Erythroblast (primary cell): ENCODE measurements at regions not wholly inside any gene's neighbourhood (a gene's known extent, or its start where the extent isn't known, plus 50 kb on each side); places are given as distances from the start of the nearest gene placed in this dataset.
A peak's percentile ranks its signal among the peaks of the same experiment; 100 is the strongest.

Experiments
- DNase-seq, 2 experiments: peaks; one replicate each; lab custom pipeline; 2025; lab: John Stamatoyannopoulos, UW
- GATA1 ChIP-seq: IDR thresholded peaks from 2 replicates; pipeline ENCODE4 v1.6.1; 2011; ENCODE audit warnings: low read depth, mild to moderate bottlenecking, control low read depth, low read length, moderate library complexity
- POLR2A ChIP-seq: IDR thresholded peaks from 2 replicates; pipeline ENCODE4 v1.6.1; 2011; ENCODE audit warnings: mild to moderate bottlenecking, low read length

DNA sequence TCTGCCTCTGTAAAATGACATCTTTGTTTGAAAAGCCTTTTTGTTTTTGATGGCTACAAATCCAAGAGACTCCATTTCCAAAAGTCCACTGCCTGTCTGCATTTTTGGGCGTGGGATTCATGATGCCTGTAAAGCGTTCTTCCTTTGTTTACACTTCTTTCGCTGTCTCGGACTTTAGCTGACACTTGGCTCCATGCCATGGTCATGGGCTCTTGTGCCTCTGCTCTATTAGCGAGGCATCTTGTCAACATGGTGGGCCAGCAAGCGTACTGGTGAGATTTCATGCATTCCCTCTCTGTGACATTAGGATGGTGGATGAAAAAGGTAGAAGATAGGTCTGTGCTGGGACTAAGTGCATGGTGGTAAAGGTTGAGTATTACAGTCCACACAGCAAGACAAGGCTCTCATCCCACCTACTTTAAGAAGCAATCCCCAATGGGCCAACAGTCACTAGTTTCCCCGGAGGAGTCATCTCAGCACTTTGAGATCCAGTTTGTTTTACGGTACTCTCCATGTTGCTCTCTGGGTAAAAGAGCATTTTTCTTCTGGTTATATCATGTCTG lies 298.2 kb upstream of the KLF3 start:
- TF ChIP-seq GATA1 = no peak
- TF ChIP-seq POLR2A = no peak
- DNase-seq = no peak

DNA sequence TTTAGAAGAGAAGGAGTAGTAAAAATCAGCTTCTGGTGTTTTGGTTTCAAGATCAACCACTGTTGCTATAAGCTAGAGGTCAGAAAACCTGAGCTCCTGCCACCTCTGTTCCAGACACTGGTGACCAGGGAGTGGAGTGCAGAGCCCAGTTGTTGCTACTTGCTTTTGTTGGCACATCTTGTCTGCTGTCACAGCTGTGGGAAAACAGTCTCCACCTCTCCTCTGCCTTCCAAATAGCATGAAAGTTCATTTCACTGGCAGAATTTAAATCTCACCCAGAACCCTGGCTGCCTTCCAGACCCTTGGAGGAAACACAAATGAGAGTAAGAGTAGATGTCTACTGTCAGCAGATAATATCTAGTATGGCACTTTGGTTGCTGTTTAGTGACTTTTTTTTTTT lies 297.5 kb upstream of the KLF3 start:
- no peak for TF ChIP-seq GATA1
- TF ChIP-seq POLR2A = no peak
- peak; percentile 4 to 9 for DNase-seq

GRCh38 chr4:38366997-38367396 lies 297.0 kb upstream of the KLF3 start:
- TF ChIP-seq GATA1 (no peak), POLR2A (no peak)
- peak in 1 of 2 experiments; percentile 7 for DNase-seq

DNA sequence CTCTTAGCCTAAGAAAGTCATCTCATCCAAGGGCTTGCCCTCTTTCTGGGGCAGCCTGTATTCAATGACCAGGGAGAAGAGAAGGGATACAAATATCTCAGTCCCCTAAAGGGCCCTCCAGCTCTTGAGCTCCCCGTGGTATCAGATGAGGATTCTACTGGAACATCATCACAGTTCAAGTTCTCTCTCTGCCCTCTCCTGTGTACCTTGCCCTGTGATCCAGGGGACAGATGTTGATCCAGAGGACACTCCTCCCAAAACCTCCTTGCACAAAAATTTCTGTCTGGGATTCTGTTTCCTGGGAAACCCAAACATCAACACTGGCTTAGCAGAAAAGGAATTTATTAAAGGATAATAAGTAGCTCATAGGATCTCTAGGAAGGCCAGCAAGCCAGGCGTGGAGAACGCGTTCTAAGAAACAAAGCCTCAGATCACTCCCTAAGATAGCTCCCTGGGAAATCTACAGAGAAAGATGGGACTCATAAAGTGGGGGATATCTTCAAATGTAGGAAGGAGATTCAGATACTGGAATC lies 296.3 kb upstream of the KLF3 start:
- TF ChIP-seq GATA1 (no peak), POLR2A (no peak)

DNA sequence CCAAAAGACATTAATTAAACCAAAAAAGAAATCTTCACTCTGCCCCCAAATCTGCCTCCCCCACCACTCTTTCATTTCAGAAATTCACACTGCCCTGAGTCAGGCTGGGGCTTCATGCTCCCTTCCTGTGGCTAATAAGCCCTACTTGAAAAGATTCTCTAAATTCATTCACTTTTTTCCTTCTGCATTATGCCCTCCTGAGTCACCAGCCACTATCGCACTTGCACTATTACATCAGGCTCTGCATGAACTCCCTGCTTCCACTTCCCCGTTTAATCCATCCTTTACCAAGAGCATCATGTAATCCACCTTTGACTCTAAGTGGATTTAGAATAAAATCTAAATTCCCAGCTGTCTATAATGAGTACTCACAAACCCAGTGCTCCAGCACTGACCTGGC lies 295.4 kb upstream of the KLF3 start:
- no peak for DNase-seq

More for the DNA sequence above, 296.3 kb upstream of the KLF3 start:
- DNase-seq = no peak

GRCh38 chr4:38371391-38371851 lies 292.6 kb upstream of the KLF3 start:
- TF ChIP-seq POLR2A = no peak
- TF ChIP-seq GATA1 = no peak
- no peak for DNase-seq

More for the DNA sequence above, 295.4 kb upstream of the KLF3 start:
- TF ChIP-seq POLR2A = no peak
- TF ChIP-seq GATA1 = no peak

- no peak for DNase-seq
Observed at GRCh38 chr4:38373375-38373774, 290.6 kb upstream of the KLF3 start.

GRCh38 chr4:38377195-38377594 lies 286.8 kb upstream of the KLF3 start:
- DNase-seq = no peak
- TF ChIP-seq POLR2A (no peak), GATA1 (no peak)

More at GRCh38 chr4:38373375-38373774, 290.6 kb upstream of the KLF3 start:
- TF ChIP-seq POLR2A = no peak
- no peak for TF ChIP-seq GATA1

DNA sequence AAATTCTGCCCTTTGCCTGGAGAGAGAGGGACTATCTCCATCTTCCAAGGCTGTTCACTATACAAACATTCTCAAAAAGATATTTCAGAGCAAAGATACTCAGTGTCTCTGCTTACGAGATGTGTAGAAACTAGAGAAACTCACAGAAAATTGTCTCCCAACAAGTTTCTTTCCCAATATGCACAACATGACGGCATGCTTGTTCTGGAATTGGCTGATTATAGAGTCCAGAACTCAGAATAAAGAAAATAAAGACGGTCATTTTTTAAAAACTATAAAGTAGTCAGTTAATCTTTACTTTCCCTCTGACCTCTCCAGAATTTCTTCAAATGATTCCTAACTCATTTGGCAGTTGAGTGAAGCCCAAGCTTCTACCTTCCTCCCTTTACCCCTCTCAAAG lies 285.5 kb upstream of the KLF3 start:
- TF ChIP-seq POLR2A (no peak), GATA1 (no peak)

GRCh38 chr4:38381788-38382187 lies 282.2 kb upstream of the KLF3 start:
- DNase-seq = no peak
- TF ChIP-seq POLR2A (no peak), GATA1 (no peak)

More for the DNA sequence above, 285.5 kb upstream of the KLF3 start:
- peak in 1 of 2 experiments; percentile 9 for DNase-seq

- DNase-seq = peak; percentile 74 to 92
- TF ChIP-seq POLR2A = peak; percentile 52
- peak; percentile 37 for TF ChIP-seq GATA1
Observed at GRCh38 chr4:38382520-38382919, 281.5 kb upstream of the KLF3 start.

DNA sequence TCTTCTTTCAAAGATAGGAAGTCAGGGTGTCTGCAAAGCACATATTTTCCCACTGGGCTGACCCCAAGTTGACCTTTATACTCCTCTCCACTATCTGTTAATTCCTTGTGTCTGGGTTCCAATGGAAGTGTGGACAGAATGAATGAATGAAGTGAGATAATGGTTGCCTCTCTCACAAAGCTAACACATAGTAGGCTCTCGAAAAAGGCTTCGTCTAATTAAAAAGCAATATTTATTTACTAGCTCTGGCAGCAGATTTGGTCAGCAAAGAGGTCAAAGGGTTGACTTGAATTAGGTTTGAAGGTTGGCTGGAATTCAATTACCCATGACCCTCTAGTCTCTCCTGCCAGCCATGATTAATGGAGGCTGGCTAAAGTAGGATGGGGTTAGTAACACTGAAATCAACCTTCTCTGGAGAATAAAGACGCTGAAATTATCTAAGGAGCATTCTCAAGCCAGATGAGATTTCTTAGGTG lies 280.3 kb upstream of the KLF3 start:
- DNase-seq = peak; percentile 22 to 29
- no peak for TF ChIP-seq POLR2A
- no peak for TF ChIP-seq GATA1

GRCh38 chr4:38385093-38386004 lies 278.6 kb upstream of the KLF3 start:
- TF ChIP-seq GATA1 (no peak), POLR2A (no peak)
- DNase-seq = peak; percentile 24 to 52

- no peak for TF ChIP-seq POLR2A
- no peak for TF ChIP-seq GATA1
Observed at GRCh38 chr4:38386005-38386551, 277.9 kb upstream of the KLF3 start.

More at GRCh38 chr4:38386005-38386551, 277.9 kb upstream of the KLF3 start:
- no peak for DNase-seq
